PC-3 (cell line): ENCODE measurements at regions not wholly inside any gene's neighbourhood (a gene's known extent, or its start where the extent isn't known, plus 50 kb on each side); places are given as distances from the start of the nearest gene placed in this dataset.
A peak's percentile ranks its signal among the peaks of the same experiment; 100 is the strongest.

Experiments
- ATAC-seq: fragments of 200-7000 bp; cut with Tn5 transposase; 2 replicates; pipeline ENCODE4 v1.9.1; 2020; ENCODE audit warnings: mild to moderate bottlenecking, moderate library complexity
- BruUV-seq: library from RNA; stranded (reverse); fragments of 400-500 nt; replicated peaks from 2 replicates; lab custom pipeline; 2021; lab: Mats Ljungman, UMichigan
- CTCF ChIA-PET: fragments of 300-600 bp; sonication (Branson Sonifier 250); formaldehyde crosslinking; loops from one replicate; lab custom pipeline; 2022; ENCODE audit warnings: antibody characterized with exemption; lab: Charles Lee
- POLR2A ChIA-PET: fragments of 300-600 bp; sonication (Branson Sonifier 250); formaldehyde crosslinking; loops from one replicate; lab custom pipeline; 2022; ENCODE audit warnings: antibody characterized with exemption; ENCODE audit not compliant: unreplicated experiment; lab: Charles Lee
- DNase-seq: peaks from one replicate; pipeline ENCODE4 v3.0.0-alpha.2; 2015
- H2AFZ ChIP-seq: fragments of 300-600 bp; sonication (generic); 2 replicates; pipeline ENCODE4 v1.6.0; 2016; ENCODE audit warnings: antibody characterized with exemption, low read length
- H3F3A ChIP-seq: fragments of 300-600 bp; sonication (generic); one replicate; pipeline ENCODE4 v1.6.0; 2017; ENCODE audit warnings: antibody characterized with exemption, low read length, control low read depth, mild to moderate bottlenecking; ENCODE audit not compliant: unreplicated experiment
- H3K27ac ChIP-seq: fragments of 300-600 bp; sonication (generic); 2 replicates; pipeline ENCODE4 v1.5.1; 2016; ENCODE audit warnings: mild to moderate bottlenecking, low read length
- H3K27me3 ChIP-seq: fragments of 300-600 bp; sonication (generic); 2 replicates; pipeline ENCODE4 v1.6.1; 2016; ENCODE audit warnings: low read length, mixed read lengths
- H3K36me3 ChIP-seq: fragments of 300-600 bp; sonication (generic); 2 replicates; pipeline ENCODE4 v1.6.1; 2016; ENCODE audit warnings: low read depth, mixed run types, low read length, mixed read lengths
- H3K4me1 ChIP-seq: fragments of 300-600 bp; sonication (generic); 2 replicates; pipeline ENCODE4 v1.5.1; 2016; ENCODE audit warnings: low read length; ENCODE audit not compliant: insufficient read depth
- H3K4me2 ChIP-seq: fragments of 300-600 bp; sonication (generic); 2 replicates; pipeline ENCODE4 v1.6.0; 2016; ENCODE audit warnings: low read length
- H3K4me3 ChIP-seq: fragments of 300-600 bp; sonication (generic); 2 replicates; pipeline ENCODE4 v1.5.1; 2016; ENCODE audit warnings: mild to moderate bottlenecking, low read length, mixed read lengths
- H3K79me2 ChIP-seq: fragments of 300-600 bp; sonication (generic); 2 replicates; pipeline ENCODE4 v1.6.1; 2017; ENCODE audit warnings: low read length, mixed read lengths
- H3K9ac ChIP-seq: fragments of 300-600 bp; sonication (generic); 2 replicates; pipeline ENCODE4 v1.6.0; 2016; ENCODE audit warnings: mild to moderate bottlenecking, low read length
- H3K9me2 ChIP-seq: fragments of 300-600 bp; sonication (generic); replicated peaks from 2 replicates; pipeline ENCODE4 v1.6.1; 2016; ENCODE audit warnings: mixed run types, low read length, mixed read lengths
- H3K9me3 ChIP-seq: fragments of 300-600 bp; sonication (generic); 2 replicates; pipeline ENCODE4 v1.6.1; 2016; ENCODE audit warnings: low read length, mixed read lengths
- H4K20me1 ChIP-seq: fragments of 300-600 bp; sonication (generic); 2 replicates; pipeline ENCODE4 v1.6.1; 2016; ENCODE audit warnings: low read length, mixed read lengths
- CTCF ChIP-seq: fragments of 300-600 bp; sonication (generic); conservative IDR thresholded peaks from 2 replicates; pipeline ENCODE4 v1.5.1; 2017; ENCODE audit warnings: antibody characterized with exemption, low read depth, mild to moderate bottlenecking, low read length
- EZH2 ChIP-seq: fragments of 300-600 bp; sonication (generic); IDR thresholded peaks from one replicate; pipeline ENCODE4 v1.6.1; 2017; ENCODE audit warnings: antibody characterized with exemption, mild to moderate bottlenecking, low read length; ENCODE audit not compliant: unreplicated experiment
- EZH2phosphoT487 ChIP-seq: fragments of 300-600 bp; sonication (generic); IDR thresholded peaks from 2 replicates; pipeline ENCODE4 v1.6.1; 2018; ENCODE audit warnings: mild to moderate bottlenecking, antibody characterized with exemption, low read length, borderline replicate concordance
- intact Hi-C: fragments of 100-400 bp; cut with micrococcal nuclease; formaldehyde crosslinking; loops from 2 replicates; pipeline ENCODE4 v1.9.0; 2023

GRCh38 chr5:38069360-38069759 lies 189.0 kb upstream of the EGFLAM start:
- Histone ChIP-seq H3F3A (no peaks in the 10 kb centered on the region), H3K4me1 (no peaks in the 10 kb centered on the region), H3K79me2 (no peaks in the 10 kb centered on the region), H3K27ac (no peak overlapping the region), H3K9ac (no peak overlapping the region), H3K9me2 (no peaks in the 10 kb centered on the region), H4K20me1 (no peaks in the 10 kb centered on the region), H2AFZ (no peak overlapping the region), H3K4me3 (no peak overlapping the region), H3K36me3 (no peaks in the 10 kb centered on the region), H3K27me3 (peaks cover 54% of the 10 kb centered on the region), H3K9me3 (no peaks in the 10 kb centered on the region; the same call in 1 of the 2 replicates), H3K4me2 (no peak overlapping the region)
- ATAC-seq (no peak), DNase-seq (no peak)
- CTCF ChIA-PET: no interaction called here
- TF ChIP-seq CTCF (no peak), EZH2phosphoT487 (no peak), EZH2 (no peak)
- BruUV-seq: no TSS peak
- intact Hi-C loops: no loop called here
- POLR2A ChIA-PET: no interaction called here

GRCh38 chr5:38060354-38060753 lies 198.0 kb upstream of the EGFLAM start:
- Histone ChIP-seq H3F3A (no peaks in the 10 kb centered on the region), H3K4me1 (no peaks in the 10 kb centered on the region), H3K79me2 (no peaks in the 10 kb centered on the region), H3K4me2 (no peak overlapping the region), H3K9me3 (no peaks in the 10 kb centered on the region), H4K20me1 (no peaks in the 10 kb centered on the region), H3K36me3 (no peaks in the 10 kb centered on the region), H3K27me3 (peaks cover 16% of the 10 kb centered on the region; the same call in 1 of the 2 replicates), H3K4me3 (no peak overlapping the region), H2AFZ (no peak overlapping the region), H3K9ac (no peak overlapping the region), H3K27ac (no peak overlapping the region), H3K9me2 (no peaks in the 10 kb centered on the region)
- TF ChIP-seq CTCF (no peak), EZH2phosphoT487 (no peak), EZH2 (no peak)
- DNase-seq: peak; percentile 58
- BruUV-seq: no TSS peak
- ChIA-PET CTCF (interaction anchor here (0.7 kb wide), 1 partner anchor 242 kb away, joined by 3 read pairs; no protein-coding TSS in a partner anchor), POLR2A (no interaction called here)
- intact Hi-C loops: no loop called here
- ATAC-seq: 0 out of 2 replicates have a peak, but pooled peaks have one; percentile 42

GRCh38 chr5:38059876-38060275 lies 198.5 kb upstream of the EGFLAM start:
- no peak for ATAC-seq
- H2AFZ ChIP-seq: no peak overlapping the region

More at GRCh38 chr5:38059876-38060275, 198.5 kb upstream of the EGFLAM start:
- Histone ChIP-seq H4K20me1 (no peaks in the 10 kb centered on the region), H3K9me3 (no peaks in the 10 kb centered on the region), H3F3A (no peaks in the 10 kb centered on the region), H3K4me2 (no peak overlapping the region), H3K9me2 (no peaks in the 10 kb centered on the region), H3K79me2 (no peaks in the 10 kb centered on the region), H3K27me3 (peaks cover 19% of the 10 kb centered on the region; the same call in 1 of the 2 replicates), H3K36me3 (no peaks in the 10 kb centered on the region), H3K4me1 (no peaks in the 10 kb centered on the region), H3K9ac (no peak overlapping the region), H3K27ac (no peak overlapping the region), H3K4me3 (no peak overlapping the region)
- no peak for DNase-seq
- ChIA-PET CTCF (interaction anchor here (0.7 kb wide), 1 partner anchor 243 kb away, joined by 3 read pairs; no protein-coding TSS in a partner anchor), POLR2A (no interaction called here)
- BruUV-seq: no TSS peak
- intact Hi-C loops: no loop called here
- no peak for TF ChIP-seq EZH2
- no peak for TF ChIP-seq CTCF
- TF ChIP-seq EZH2phosphoT487: no peak
